Suprapubic skin (tissue), 4 donors: ENCODE measurements at regions not wholly inside any gene's neighbourhood (a gene's known extent, or its start where the extent isn't known, plus 50 kb on each side); places are given as distances from the start of the nearest gene placed in this dataset.

Source experiments
- DNase-seq, 2 donors: peaks; one replicate each; pipeline ENCODE4 v3.0.0-alpha.2; 2019; ENCODE audit warnings: low spot score in 2 of 2
- H3K27ac ChIP-seq: fragments of 200-600 bp; sonication (generic); one replicate; pipeline ENCODE4 v1.5.1; 2019
- H3K27me3 ChIP-seq: fragments of 200-600 bp; sonication (generic); one replicate; pipeline ENCODE4 v1.5.1; 2019
- H3K36me3 ChIP-seq: fragments of 200-600 bp; sonication (generic); one replicate; pipeline ENCODE4 v1.5.1; 2019
- H3K4me1 ChIP-seq: fragments of 200-600 bp; sonication (generic); one replicate; pipeline ENCODE4 v1.5.1; 2019
- H3K4me3 ChIP-seq: fragments of 200-600 bp; sonication (generic); one replicate; pipeline ENCODE4 v1.5.1; 2019; ENCODE audit warnings: mild to moderate bottlenecking
- H3K9me3 ChIP-seq: fragments of 200-600 bp; sonication (generic); one replicate; pipeline ENCODE4 v1.5.1; 2019
- CTCF ChIP-seq, 2 donors: fragments of 200-600 bp in 1 of 2; fragments of 450-650 bp in 1 of 2; sonication (generic) in 1 of 2; IDR thresholded peaks; one replicate each; pipeline ENCODE4 v1.5.1; 2016 to 2019; ENCODE audit warnings: antibody characterized with exemption in 2 of 2, mild to moderate bottlenecking in 1 of 2, moderate library complexity in 1 of 2
- EP300 ChIP-seq: sonication (generic); formaldehyde crosslinking; IDR thresholded peaks from one replicate; pipeline ENCODE4 v1.6.1; 2017; ENCODE audit warnings: antibody characterized with exemption
- POLR2A ChIP-seq, 2 donors: fragments of 450-650 bp; IDR thresholded peaks; one replicate each; pipeline ENCODE4 v1.6.1; 2017; ENCODE audit warnings: antibody characterized with exemption in 2 of 2, mild to moderate bottlenecking in 2 of 2, moderate library complexity in 2 of 2
- POLR2AphosphoS5 ChIP-seq, 3 donors: sonication (generic); formaldehyde crosslinking; IDR thresholded peaks; one replicate each; pipeline ENCODE4 v1.6.1; 2017; ENCODE audit warnings: antibody characterized with exemption in 3 of 3
- WGBS: methylation state at CpG from one replicate; pipeline ENCODE4 v1.1.5; 2018; 5-methylcytosine and 5-hydroxymethylcytosine counted together

- no peaks in the 10 kb centered on the region for H3K9me3 ChIP-seq
- no peak overlapping the region for H3K4me3 ChIP-seq
- no peaks in the 10 kb centered on the region for H3K36me3 ChIP-seq
- TF ChIP-seq EP300 (no peak), POLR2AphosphoS5 (IDR thresholded peaks at IDR 0.05) (peak in 1 of 3 donors; percentile 47)
- DNase-seq = no peak
- H3K27ac ChIP-seq = peak overlapping the region; percentile 61
- peaks cover 20% of the 10 kb centered on the region for H3K4me1 ChIP-seq
- no peaks in the 10 kb centered on the region for H3K27me3 ChIP-seq
Observed at GRCh38 chr9:108278341-108278740, 577.4 kb downstream of the ACTL7B start.

- no peak for TF ChIP-seq CTCF (IDR thresholded peaks at IDR 0.05)
- no peak for TF ChIP-seq POLR2AphosphoS5 (IDR thresholded peaks at IDR 0.05)
- no peak for TF ChIP-seq POLR2A (IDR thresholded peaks at IDR 0.05)
- TF ChIP-seq EP300 = no peak
- H3K36me3 ChIP-seq = no peaks in the 10 kb centered on the region
- H3K9me3 ChIP-seq = no peaks in the 10 kb centered on the region
- DNase-seq = no peak
- H3K4me3 ChIP-seq = no peak overlapping the region
- no peaks in the 10 kb centered on the region for H3K27me3 ChIP-seq
- peaks cover 30% of the 10 kb centered on the region for H3K4me1 ChIP-seq
- H3K27ac ChIP-seq = peak overlapping the region; percentile 61
Observed at GRCh38 chr9:108277216-108277615, 578.6 kb downstream of the ACTL7B start.

- Histone ChIP-seq H3K27me3 (no peaks in the 10 kb centered on the region), H3K27ac (no peak overlapping the region), H3K4me1 (peaks cover 34% of the 10 kb centered on the region), H3K36me3 (no peaks in the 10 kb centered on the region), H3K4me3 (no peak overlapping the region), H3K9me3 (no peaks in the 10 kb centered on the region)
- WGBS = 71% methylated on average over 2 of the region's 2 CpGs
- no peak for DNase-seq
- TF ChIP-seq EP300 = no peak
- TF ChIP-seq POLR2AphosphoS5 (IDR thresholded peaks at IDR 0.05) = no peak
- TF ChIP-seq POLR2A (IDR thresholded peaks at IDR 0.05) = no peak
- TF ChIP-seq CTCF (IDR thresholded peaks at IDR 0.05) = no peak
Observed at GRCh38 chr9:108275906-108276305, 579.9 kb downstream of the ACTL7B start.

GRCh38 chr9:108274971-108275370 is 580.8 kb downstream of the ACTL7B start:
- Histone ChIP-seq H3K27me3 (no peaks in the 10 kb centered on the region), H3K4me1 (peaks cover 42% of the 10 kb centered on the region), H3K9me3 (no peaks in the 10 kb centered on the region), H3K27ac (no peak overlapping the region), H3K4me3 (no peak overlapping the region), H3K36me3 (no peaks in the 10 kb centered on the region)
- TF ChIP-seq POLR2A (IDR thresholded peaks at IDR 0.05) = no peak
- no peak for TF ChIP-seq CTCF (IDR thresholded peaks at IDR 0.05)
- TF ChIP-seq EP300 = no peak
- no peak for TF ChIP-seq POLR2AphosphoS5 (IDR thresholded peaks at IDR 0.05)
- DNase-seq = no peak
- 95% methylated on average over 5 of the region's 5 CpGs for WGBS

- no peak for TF ChIP-seq CTCF (IDR thresholded peaks at IDR 0.05)
- TF ChIP-seq POLR2A (IDR thresholded peaks at IDR 0.05) = no peak
- TF ChIP-seq POLR2AphosphoS5 (IDR thresholded peaks at IDR 0.05) = no peak
- no peak for TF ChIP-seq EP300
- Histone ChIP-seq H3K9me3 (no peaks in the 10 kb centered on the region), H3K4me1 (peaks cover 47% of the 10 kb centered on the region), H3K4me3 (no peak overlapping the region), H3K27me3 (no peaks in the 10 kb centered on the region), H3K36me3 (no peaks in the 10 kb centered on the region), H3K27ac (no peak overlapping the region)
- DNase-seq = no peak
- 98% methylated on average over 2 of the region's 2 CpGs for WGBS
Observed at GRCh38 chr9:108273988-108274387, 581.8 kb downstream of the ACTL7B start.

GRCh38 chr9:108272349-108272899 is 583.4 kb downstream of the ACTL7B start:
- WGBS = 53% methylated on average over 7 of the region's 7 CpGs
- no peak for DNase-seq
- no peak overlapping the region for H3K4me3 ChIP-seq
- no peaks in the 10 kb centered on the region for H3K36me3 ChIP-seq
- no peaks in the 10 kb centered on the region for H3K9me3 ChIP-seq
- TF ChIP-seq POLR2AphosphoS5 (IDR thresholded peaks at IDR 0.05) = no peak
- no peak for TF ChIP-seq POLR2A (IDR thresholded peaks at IDR 0.05)
- no peak for TF ChIP-seq EP300
- peak; percentile 5 to 34 for TF ChIP-seq CTCF (IDR thresholded peaks at IDR 0.05)
- H3K27ac ChIP-seq = peak overlapping the region; percentile 61
- no peaks in the 10 kb centered on the region for H3K27me3 ChIP-seq
- H3K4me1 ChIP-seq = peaks cover 39% of the 10 kb centered on the region
